LNCaP clone FGC (cell line): ENCODE measurements at regions not wholly inside any gene's neighbourhood (a gene's known extent, or its start where the extent isn't known, plus 50 kb on each side); places are given as distances from the start of the nearest gene placed in this dataset.

ENCODE experiments used
- DNase-seq: peaks from one replicate; pipeline ENCODE4 v3.0.0-alpha.2; 2011; ENCODE audit warnings: low read depth
- H3K4me3 ChIP-seq: 2 replicates; pipeline ENCODE4 v1.5.1; 2011; ENCODE audit warnings: mild to moderate bottlenecking, low read depth, low read length, control low read depth
- TF ChIP-seq, protein P1 (sequence below): IDR thresholded peaks from 2 replicates; pipeline ENCODE4 v1.5.1; 2012; ENCODE audit warnings: mild to moderate bottlenecking; ENCODE audit not compliant: control insufficient read depth, insufficient read depth; ENCODE audit errors: extremely low read depth

DNA sequence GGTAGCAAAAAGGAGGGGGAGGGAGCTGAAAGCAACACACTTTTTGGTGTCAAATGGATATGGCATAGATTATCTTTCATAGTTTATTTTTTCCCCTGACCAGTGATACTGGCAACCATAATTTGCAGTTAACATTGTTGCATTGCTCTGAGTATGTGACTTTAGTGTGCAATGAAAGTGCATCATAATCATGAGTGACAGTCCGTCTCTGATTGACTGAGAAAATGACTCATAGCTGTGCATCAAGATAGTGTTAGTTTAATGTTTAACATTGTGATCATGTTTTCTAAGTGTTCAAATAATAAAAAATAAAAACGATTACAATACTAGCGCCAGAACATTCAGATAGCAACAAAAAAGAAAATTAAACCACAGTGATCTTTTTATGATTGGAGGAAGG, 952.4 kb upstream of the TENM4 start:
- TF ChIP-seq, protein P1, sequence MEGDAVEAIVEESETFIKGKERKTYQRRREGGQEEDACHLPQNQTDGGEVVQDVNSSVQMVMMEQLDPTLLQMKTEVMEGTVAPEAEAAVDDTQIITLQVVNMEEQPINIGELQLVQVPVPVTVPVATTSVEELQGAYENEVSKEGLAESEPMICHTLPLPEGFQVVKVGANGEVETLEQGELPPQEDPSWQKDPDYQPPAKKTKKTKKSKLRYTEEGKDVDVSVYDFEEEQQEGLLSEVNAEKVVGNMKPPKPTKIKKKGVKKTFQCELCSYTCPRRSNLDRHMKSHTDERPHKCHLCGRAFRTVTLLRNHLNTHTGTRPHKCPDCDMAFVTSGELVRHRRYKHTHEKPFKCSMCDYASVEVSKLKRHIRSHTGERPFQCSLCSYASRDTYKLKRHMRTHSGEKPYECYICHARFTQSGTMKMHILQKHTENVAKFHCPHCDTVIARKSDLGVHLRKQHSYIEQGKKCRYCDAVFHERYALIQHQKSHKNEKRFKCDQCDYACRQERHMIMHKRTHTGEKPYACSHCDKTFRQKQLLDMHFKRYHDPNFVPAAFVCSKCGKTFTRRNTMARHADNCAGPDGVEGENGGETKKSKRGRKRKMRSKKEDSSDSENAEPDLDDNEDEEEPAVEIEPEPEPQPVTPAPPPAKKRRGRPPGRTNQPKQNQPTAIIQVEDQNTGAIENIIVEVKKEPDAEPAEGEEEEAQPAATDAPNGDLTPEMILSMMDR: no peak
- DNase-seq: no peak
- H3K4me3 ChIP-seq: no peak overlapping the region

- no peak overlapping the region for H3K4me3 ChIP-seq
- TF ChIP-seq, protein P1: no peak
Measured at GRCh38 chr11:80390505-80390904, 949.7 kb upstream of the TENM4 start.

DNA sequence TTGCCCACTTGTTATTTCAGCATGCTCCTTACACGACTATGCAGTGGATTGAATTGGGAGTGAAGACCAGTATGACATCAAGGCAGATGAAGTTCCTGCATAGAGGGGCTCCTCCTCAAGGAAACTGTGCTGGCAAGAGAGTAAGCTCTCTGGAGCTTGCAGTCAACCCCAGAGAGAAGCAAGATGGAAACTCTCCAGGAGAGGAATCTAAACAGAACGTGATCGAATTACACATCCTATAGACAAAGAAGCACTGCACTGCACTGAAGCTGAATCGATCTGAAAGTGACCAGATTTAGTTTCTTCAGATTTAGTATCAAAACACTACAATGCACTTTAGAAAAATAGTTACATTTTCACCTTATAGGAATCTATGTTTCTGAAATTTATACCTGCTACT, 947.7 kb upstream of the TENM4 start:
- no peak for DNase-seq
- TF ChIP-seq, protein P1: no peak
- H3K4me3 ChIP-seq: no peak overlapping the region

More at GRCh38 chr11:80390505-80390904, 949.7 kb upstream of the TENM4 start:
- DNase-seq: no peak

DNA sequence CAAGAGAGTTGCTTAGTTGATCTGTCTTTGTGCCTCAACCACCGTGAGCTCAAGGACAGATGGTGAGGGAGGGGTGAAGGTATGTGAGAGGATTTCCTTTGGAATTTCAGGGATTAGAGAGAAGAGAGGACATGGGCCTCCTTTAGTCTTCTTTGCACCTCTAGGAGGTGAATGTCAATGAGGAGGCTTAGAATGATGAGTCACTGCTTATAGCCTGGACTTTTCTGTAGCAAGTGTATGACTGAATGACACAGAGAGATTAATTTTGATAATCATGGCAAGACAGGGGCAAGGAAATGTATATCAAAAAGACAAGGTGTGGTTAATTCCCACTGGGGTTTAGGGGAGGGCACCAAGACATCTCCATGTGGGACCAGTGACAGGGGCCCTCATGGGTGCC, 947.3 kb upstream of the TENM4 start:
- TF ChIP-seq, protein P1: no peak
- no peak for DNase-seq

DNA sequence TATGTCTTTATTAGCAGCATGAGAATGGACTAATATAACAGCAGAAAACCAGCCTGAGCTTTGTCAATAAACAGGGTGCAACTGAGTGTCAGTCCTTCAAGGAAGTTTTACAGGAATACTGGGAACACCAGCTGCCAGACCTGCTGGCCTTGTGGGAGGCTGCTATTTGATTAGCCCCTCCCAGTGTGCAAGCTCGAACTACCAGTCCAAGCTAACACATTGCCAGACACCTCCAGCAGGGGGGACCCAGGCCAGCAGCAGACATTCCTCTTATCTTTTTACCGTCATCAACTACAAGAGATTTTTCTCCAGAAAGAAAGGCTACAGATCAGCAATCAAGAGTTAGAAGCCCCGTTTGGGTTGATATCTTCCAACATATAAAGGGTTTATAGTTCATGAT, 942.8 kb upstream of the TENM4 start:
- no peak for DNase-seq
- H3K4me3 ChIP-seq: no peak overlapping the region
- TF ChIP-seq, protein P1: no peak

More for the DNA sequence above, 947.3 kb upstream of the TENM4 start:
- no peak overlapping the region for H3K4me3 ChIP-seq

DNA sequence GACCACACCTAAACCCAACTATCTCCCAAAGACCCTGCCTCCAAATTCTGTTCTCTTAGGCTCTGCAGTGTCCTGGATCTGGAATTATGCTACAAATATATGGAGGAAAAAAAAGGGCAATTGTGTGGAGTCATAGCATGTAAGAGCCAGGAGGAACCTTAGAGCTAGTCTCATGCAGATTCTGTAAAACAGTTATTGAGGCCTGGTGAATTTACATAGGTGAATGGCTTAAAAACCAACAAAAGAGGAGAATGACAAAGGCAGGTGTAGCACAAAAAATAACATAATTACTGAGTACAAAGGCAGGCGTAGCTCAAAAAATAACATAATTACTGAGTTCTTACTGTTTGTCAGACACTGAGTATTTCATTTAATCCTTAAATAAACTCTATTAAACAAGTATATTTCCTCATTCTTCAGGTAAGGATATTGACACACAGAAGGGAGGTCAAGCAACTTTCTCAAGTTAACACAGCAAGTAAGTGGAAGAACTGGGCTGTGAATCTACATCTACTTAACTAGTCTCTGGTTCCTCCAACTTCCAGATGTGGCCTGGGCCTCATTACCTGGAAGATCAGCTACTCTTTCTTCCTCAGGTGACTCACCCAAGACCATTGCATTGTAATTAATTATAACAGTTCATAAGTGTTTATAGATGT, 938.9 kb upstream of the TENM4 start:
- no peak overlapping the region for H3K4me3 ChIP-seq
- peak; percentile 70 for DNase-seq
- TF ChIP-seq, protein P1: no peak

- DNase-seq: no peak
Measured at GRCh38 chr11:80371931-80372330, 931.1 kb upstream of the TENM4 start.

More at GRCh38 chr11:80371931-80372330, 931.1 kb upstream of the TENM4 start:
- TF ChIP-seq, protein P1: no peak
- H3K4me3 ChIP-seq: no peak overlapping the region
